HEK293 (cell line): ENCODE measurements at regions not wholly inside any gene's neighbourhood (a gene's known extent, or its start where the extent isn't known, plus 50 kb on each side); places are given as distances from the start of the nearest gene placed in this dataset.

Source experiments
- CTCF ChIA-PET: fragments of 350-600 bp; formaldehyde crosslinking; extraction: SDS; loops from one replicate; lab custom pipeline; 2021; ENCODE audit warnings: antibody characterized with exemption; lab: Yijun Ruan, JAX
- POLR2A ChIA-PET: fragments of 300-600 bp; formaldehyde crosslinking; extraction: SDS; loops from one replicate; lab custom pipeline; 2020; ENCODE audit warnings: antibody characterized with exemption, inconsistent platforms; lab: Yijun Ruan, JAX
- H3K27ac ChIP-seq: fragments of 200-500 bp; sonication (Bioruptor generic); 2 replicates; pipeline ENCODE4 v1.5.1; 2014; ENCODE audit warnings: low read depth, low read length, control low read depth, inconsistent platforms; ENCODE audit errors: extremely low read depth
- H3K36me3 ChIP-seq, 2 experiments: fragments of 200-500 bp in 1 of 2; sonication (Bioruptor generic) in 1 of 2; 1 replicate in 1 of 2; 2 replicates in 1 of 2; pipeline ENCODE4 v1.5.1; 2014 to 2017; ENCODE audit warnings: inconsistent platforms in 2 of 2, low read length in 2 of 2; ENCODE audit not compliant: control insufficient read depth in 2 of 2, insufficient read depth in 1 of 2
- H3K4me1 ChIP-seq: fragments of 200-500 bp; sonication (Bioruptor generic); 2 replicates; pipeline ENCODE4 v1.5.1; 2014; ENCODE audit warnings: mild to moderate bottlenecking, low read length, inconsistent platforms; ENCODE audit not compliant: control insufficient read depth, insufficient read depth
- H3K4me3 ChIP-seq: 2 replicates; pipeline ENCODE4 v1.5.1; 2011; ENCODE audit warnings: low read depth, mild to moderate bottlenecking, control low read depth, low read length, moderate library complexity
- H3K9me3 ChIP-seq: fragments of 200-500 bp; sonication (Bioruptor generic); 2 replicates; pipeline ENCODE4 v1.5.1; 2014; ENCODE audit warnings: low read depth, low read length, inconsistent platforms; ENCODE audit not compliant: control insufficient read depth, insufficient read depth
- KLF1 ChIP-seq: fragments of 450-650 bp; formaldehyde crosslinking; IDR thresholded peaks from 2 replicates; pipeline ENCODE4 v1.5.1; 2016; ENCODE audit warnings: missing biosample characterization, missing genetic modification characterization
- PRDM6 ChIP-seq: fragments of 450-650 bp; formaldehyde crosslinking; IDR thresholded peaks from 2 replicates; pipeline ENCODE4 v1.5.1; 2017; ENCODE audit warnings: missing biosample characterization, missing genetic modification characterization
- SCRT2 ChIP-seq: fragments of 450-650 bp; formaldehyde crosslinking; IDR thresholded peaks from 2 replicates; pipeline ENCODE4 v1.5.1; 2016; ENCODE audit warnings: missing biosample characterization, missing genetic modification characterization
- SETDB1 ChIP-seq: IDR thresholded peaks from one replicate; pipeline ENCODE4 v1.6.1; 2017; ENCODE audit warnings: mild to moderate bottlenecking, low read length, moderate library complexity, mixed read lengths; ENCODE audit not compliant: insufficient read length
- SP3 ChIP-seq: fragments of 450-650 bp; formaldehyde crosslinking; IDR thresholded peaks from 2 replicates; pipeline ENCODE4 v1.5.1; 2016; ENCODE audit warnings: missing biosample characterization, missing genetic modification characterization
- ZIC2 ChIP-seq: fragments of 450-650 bp; formaldehyde crosslinking; IDR thresholded peaks from 2 replicates; pipeline ENCODE4 v1.5.1; 2016; ENCODE audit warnings: missing biosample characterization, missing genetic modification characterization
- ZNF112 ChIP-seq: fragments of 450-650 bp; formaldehyde crosslinking; IDR thresholded peaks from 2 replicates; pipeline ENCODE4 v1.5.0; 2017; ENCODE audit warnings: missing biosample characterization, missing genetic modification characterization
- ZNF114 ChIP-seq: fragments of 450-650 bp; formaldehyde crosslinking; IDR thresholded peaks from 2 replicates; pipeline ENCODE4 v1.5.0; 2017; ENCODE audit warnings: missing biosample characterization, missing genetic modification characterization
- ZNF174 ChIP-seq: fragments of 450-650 bp; formaldehyde crosslinking; IDR thresholded peaks from 2 replicates; pipeline ENCODE4 v1.5.0; 2017; ENCODE audit warnings: missing biosample characterization, mild to moderate bottlenecking, missing genetic modification characterization
- ZNF18 ChIP-seq: fragments of 450-650 bp; formaldehyde crosslinking; IDR thresholded peaks from 2 replicates; pipeline ENCODE4 v1.5.1; 2016; ENCODE audit warnings: missing biosample characterization, missing genetic modification characterization
- ZNF184 ChIP-seq: fragments of 450-650 bp; IDR thresholded peaks from 2 replicates; pipeline ENCODE4 v1.5.1; 2018; ENCODE audit warnings: missing biosample characterization, mild to moderate bottlenecking, missing genetic modification characterization
- ZNF19 ChIP-seq: fragments of 450-650 bp; formaldehyde crosslinking; IDR thresholded peaks from 2 replicates; pipeline ENCODE4; 2016; ENCODE audit warnings: missing biosample characterization, missing genetic modification characterization, low read depth
- ZNF280D ChIP-seq: fragments of 450-650 bp; formaldehyde crosslinking; IDR thresholded peaks from 2 replicates; pipeline ENCODE4 v1.5.1; 2016; ENCODE audit warnings: missing biosample characterization, missing genetic modification characterization
- ZNF292 ChIP-seq: fragments of 450-650 bp; formaldehyde crosslinking; IDR thresholded peaks from 2 replicates; pipeline ENCODE4 v1.5.1; 2016; ENCODE audit warnings: low read depth, missing biosample characterization, missing genetic modification characterization, borderline replicate concordance
- ZNF521 ChIP-seq: fragments of 450-650 bp; formaldehyde crosslinking; IDR thresholded peaks from 2 replicates; pipeline ENCODE4 v1.5.1; 2017; ENCODE audit warnings: missing biosample characterization, mild to moderate bottlenecking, missing genetic modification characterization
- ZNF530 ChIP-seq: fragments of 450-650 bp; formaldehyde crosslinking; IDR thresholded peaks from 2 replicates; pipeline ENCODE4 v1.5.1; 2016; ENCODE audit warnings: low read depth, missing biosample characterization, missing genetic modification characterization
- ZNF624 ChIP-seq: fragments of 450-650 bp; formaldehyde crosslinking; IDR thresholded peaks from 2 replicates; pipeline ENCODE4 v1.5.1; 2017; ENCODE audit warnings: missing biosample characterization, missing genetic modification characterization
- ZNF654 ChIP-seq: fragments of 450-650 bp; formaldehyde crosslinking; IDR thresholded peaks from 2 replicates; pipeline ENCODE4 v1.5.1; 2016; ENCODE audit warnings: low read depth, missing biosample characterization, missing genetic modification characterization
- ZNF792 ChIP-seq: fragments of 450-650 bp; formaldehyde crosslinking; IDR thresholded peaks from 2 replicates; pipeline ENCODE4 v1.5.1; 2016; ENCODE audit warnings: missing biosample characterization, missing genetic modification characterization
- ZSCAN23 ChIP-seq: fragments of 450-650 bp; formaldehyde crosslinking; IDR thresholded peaks from 2 replicates; pipeline ENCODE4 v1.5.1; 2016; ENCODE audit warnings: missing biosample characterization, missing genetic modification characterization
- TF ChIP-seq, protein P1 (sequence below): fragments of 450-650 bp; formaldehyde crosslinking; IDR thresholded peaks from 2 replicates; pipeline ENCODE4 v1.5.1; 2016; ENCODE audit warnings: missing biosample characterization, missing genetic modification characterization

DNA sequence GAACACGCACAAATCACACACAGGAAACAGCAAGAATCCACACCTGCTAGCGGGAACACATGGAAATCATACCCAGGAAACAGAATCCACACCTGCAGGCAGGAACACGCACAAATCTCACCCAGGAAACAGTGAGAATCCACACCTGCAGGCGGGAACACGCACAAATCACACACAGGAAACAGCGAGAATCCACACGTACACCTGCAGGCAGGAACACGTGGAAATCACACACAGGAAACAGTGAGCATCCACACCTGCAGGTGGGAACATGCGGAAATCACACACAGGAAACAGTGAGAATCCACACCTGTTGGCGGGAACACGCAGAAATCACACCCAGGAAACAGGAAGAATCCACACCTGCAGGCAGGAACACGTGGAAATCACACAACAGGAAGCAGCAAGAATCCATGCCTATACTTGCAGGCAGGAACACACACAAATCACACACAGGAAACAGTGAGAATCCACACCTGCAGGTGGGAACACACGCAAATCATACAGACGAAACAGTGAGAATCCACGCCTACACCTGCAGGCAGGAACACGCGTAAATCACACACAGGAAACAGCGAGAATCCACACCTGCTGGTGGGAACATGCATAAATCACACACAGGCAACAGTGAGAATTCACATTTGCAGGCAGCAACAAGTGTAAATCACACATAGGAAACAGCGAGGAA lies 108.6 kb downstream of the DLL1 start:
- H3K4me3 ChIP-seq: no peak overlapping the region
- H3K27ac ChIP-seq: no peak overlapping the region
- ChIA-PET CTCF (interaction anchor here (0.5 kb wide), 1 partner anchor 410 kb away, joined by 3 read pairs; no protein-coding TSS in a partner anchor), POLR2A (no interaction called here)
- H3K36me3 ChIP-seq: no peaks in the 10 kb centered on the region
- H3K4me1 ChIP-seq: no peaks in the 10 kb centered on the region
- H3K9me3 ChIP-seq: no peaks in the 10 kb centered on the region
- no peak for TF ChIP-seq ZNF624 (tag by site-specific recombination)
- TF ChIP-seq PRDM6 (tag by site-specific recombination): no peak
- no peak for TF ChIP-seq ZNF112 (tag by site-specific recombination)
- TF ChIP-seq ZNF654 (tag by site-specific recombination): no peak
- TF ChIP-seq ZNF530: no peak
- TF ChIP-seq ZIC2 (tag by site-specific recombination): no peak
- TF ChIP-seq ZNF114: no peak
- TF ChIP-seq ZNF19 (tag by site-specific recombination): no peak
- peak; percentile 18 for TF ChIP-seq SETDB1
- no peak for TF ChIP-seq ZSCAN23 (tag by site-specific recombination)
- no peak for TF ChIP-seq SP3 (tag by site-specific recombination)
- peak; percentile 61; the same call in 1 of the 2 replicates for TF ChIP-seq ZNF18 (tag by site-specific recombination)
- TF ChIP-seq, protein P1, sequence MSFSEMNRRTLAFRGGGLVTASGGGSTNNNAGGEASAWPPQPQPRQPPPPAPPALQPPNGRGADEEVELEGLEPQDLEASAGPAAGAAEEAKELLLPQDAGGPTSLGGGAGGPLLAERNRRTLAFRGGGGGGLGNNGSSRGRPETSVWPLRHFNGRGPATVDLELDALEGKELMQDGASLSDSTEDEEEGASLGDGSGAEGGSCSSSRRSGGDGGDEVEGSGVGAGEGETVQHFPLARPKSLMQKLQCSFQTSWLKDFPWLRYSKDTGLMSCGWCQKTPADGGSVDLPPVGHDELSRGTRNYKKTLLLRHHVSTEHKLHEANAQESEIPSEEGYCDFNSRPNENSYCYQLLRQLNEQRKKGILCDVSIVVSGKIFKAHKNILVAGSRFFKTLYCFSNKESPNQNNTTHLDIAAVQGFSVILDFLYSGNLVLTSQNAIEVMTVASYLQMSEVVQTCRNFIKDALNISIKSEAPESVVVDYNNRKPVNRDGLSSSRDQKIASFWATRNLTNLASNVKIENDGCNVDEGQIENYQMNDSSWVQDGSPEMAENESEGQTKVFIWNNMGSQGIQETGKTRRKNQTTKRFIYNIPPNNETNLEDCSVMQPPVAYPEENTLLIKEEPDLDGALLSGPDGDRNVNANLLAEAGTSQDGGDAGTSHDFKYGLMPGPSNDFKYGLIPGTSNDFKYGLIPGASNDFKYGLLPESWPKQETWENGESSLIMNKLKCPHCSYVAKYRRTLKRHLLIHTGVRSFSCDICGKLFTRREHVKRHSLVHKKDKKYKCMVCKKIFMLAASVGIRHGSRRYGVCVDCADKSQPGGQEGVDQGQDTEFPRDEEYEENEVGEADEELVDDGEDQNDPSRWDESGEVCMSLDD (tag by site-specific recombination): no peak
- no peak for TF ChIP-seq ZNF792
- TF ChIP-seq KLF1 (tag by site-specific recombination): no peak
- no peak for TF ChIP-seq ZNF184 (tag by site-specific recombination)
- no peak for TF ChIP-seq ZNF280D (tag by site-specific recombination)
- peak; percentile 44; the same call in 1 of the 2 replicates for TF ChIP-seq SCRT2
- TF ChIP-seq ZNF521 (tag by site-specific recombination): no peak
- no peak for TF ChIP-seq ZNF174 (tag by site-specific recombination)
- no peak for TF ChIP-seq ZNF292 (tag by site-specific recombination)
